ENCODE measurements at regions not wholly inside any gene's neighbourhood (a gene's known extent, or its start where the extent isn't known, plus 50 kb on each side); places are given as distances from the start of the nearest gene placed in this dataset.

DNA sequence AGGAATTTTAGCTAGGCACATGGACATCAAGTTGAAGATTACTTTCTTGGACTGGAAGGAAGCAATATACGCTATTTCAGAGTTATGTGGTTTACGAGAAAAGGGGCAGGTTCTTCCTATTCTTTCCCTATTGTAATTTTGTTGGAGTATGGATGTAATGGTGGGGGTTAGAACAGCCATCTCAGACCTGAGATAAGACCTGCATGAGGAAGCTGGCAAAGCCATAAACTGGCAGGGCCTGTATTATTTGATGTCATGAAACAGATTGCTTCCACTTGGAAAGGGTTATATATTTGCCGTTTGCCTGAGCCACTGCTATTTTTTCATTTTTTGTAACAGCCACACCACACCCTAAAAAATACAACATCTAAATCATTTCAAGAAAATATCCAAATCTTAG is 220.5 kb upstream of the MAGI2 start:
- no CpG with 5 or more reads among the region's 3 CpGs for WGBS, 2 donors (ENCODE audit: extremely low coverage in 2 of 2, insufficient read length in 2 of 2, insufficient replicate concordance in 1 of 2)
- Histone ChIP-seq H2AFZ (ENCODE audit: low read length) (no peak overlapping the region), H3K4ac (ENCODE audit: low read length) (no peak overlapping the region)

DNA sequence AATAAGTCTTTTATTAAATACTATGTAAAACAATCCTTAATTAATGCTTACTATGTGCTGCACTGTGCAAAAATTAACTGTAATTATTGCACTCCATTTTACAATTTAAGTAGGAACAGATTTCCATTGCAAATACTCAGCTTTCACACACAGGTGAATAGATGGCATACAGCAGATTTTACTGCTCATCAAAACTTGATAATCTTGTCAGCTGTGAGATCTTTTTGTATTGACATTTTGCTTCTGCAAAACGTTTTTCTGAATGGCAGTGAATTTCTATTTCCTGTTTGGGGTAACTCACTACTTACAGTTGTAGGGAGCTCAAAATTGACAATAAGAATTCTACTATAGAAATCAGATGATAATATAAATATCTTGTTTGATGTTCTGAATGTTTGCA is 220.0 kb upstream of the MAGI2 start:
- Histone ChIP-seq H3K36me3 (replicated peaks in 1 of 2; ENCODE audit: control insufficient read depth in 2 of 2, insufficient read depth in 2 of 2, low read length in 2 of 2) (no peaks in the 10 kb centered on the region), H2BK15ac (ENCODE audit: low read length) (no peak overlapping the region), H3K4me2 (ENCODE audit: insufficient read depth, low read length, poor library complexity, severe bottlenecking) (no peak overlapping the region), H3K18ac (ENCODE audit: low read length) (no peak overlapping the region), H3K4me1 (ENCODE audit: control insufficient read depth in 2 of 2, insufficient read depth in 1 of 2, low read depth in 1 of 2, low read length in 2 of 2) (no peaks in the 10 kb centered on the region), H3K4ac (ENCODE audit: low read length) (no peak overlapping the region), H2BK5ac (ENCODE audit: low read length) (no peak overlapping the region), H2BK12ac (ENCODE audit: low read length) (no peak overlapping the region), H3K4me3 (ENCODE audit: low read length in 2 of 2) (no peak overlapping the region), H3K9me3 (replicated peaks in 1 of 2; ENCODE audit: control insufficient read depth in 2 of 2, insufficient read depth in 1 of 2, low read depth in 1 of 2, low read length in 2 of 2) (peaks cover 0 to 3% of the 10 kb centered on the region in 2 donors), H4K91ac (ENCODE audit: low read depth, low read length, poor library complexity) (no peak overlapping the region), H2AFZ (ENCODE audit: low read length) (no peak overlapping the region), H2AK5ac (ENCODE audit: low read depth, low read length) (no peak overlapping the region), H4K8ac (ENCODE audit: low read depth, low read length) (no peak overlapping the region), H3K9ac (ENCODE audit: low read depth, low read length, poor library complexity) (no peak overlapping the region), H2BK120ac (ENCODE audit: low read depth, low read length) (no peak overlapping the region), H3K14ac (ENCODE audit: low read length) (no peak overlapping the region), H3K23ac (ENCODE audit: low read depth, low read length, poor library complexity) (no peak overlapping the region), H3K27ac (replicated peaks; ENCODE audit: low read length) (no peak overlapping the region), H3K79me1 (ENCODE audit: low read depth, low read length) (no peaks in the 10 kb centered on the region), H3K27me3 (ENCODE audit: control insufficient read depth in 3 of 3, insufficient read depth in 3 of 3, low read depth in 1 of 3, low read length in 3 of 3) (no peaks in the 10 kb centered on the region)
- no peak for DNase-seq (ENCODE audit: low spot score)
- WGBS, 2 donors (ENCODE audit: extremely low coverage in 2 of 2, insufficient read length in 2 of 2, insufficient replicate concordance in 1 of 2): no CpG with 5 or more reads among the region's 1 CpG

More for the DNA sequence above, 220.5 kb upstream of the MAGI2 start:
- Histone ChIP-seq H2BK12ac (ENCODE audit: low read length) (no peak overlapping the region), H3K4me2 (ENCODE audit: insufficient read depth, low read length, poor library complexity, severe bottlenecking) (no peak overlapping the region), H4K91ac (ENCODE audit: low read depth, low read length, poor library complexity) (no peak overlapping the region), H3K79me1 (ENCODE audit: low read depth, low read length) (no peaks in the 10 kb centered on the region), H3K27me3 (ENCODE audit: control insufficient read depth in 3 of 3, insufficient read depth in 3 of 3, low read depth in 1 of 3, low read length in 3 of 3) (no peaks in the 10 kb centered on the region), H3K9ac (ENCODE audit: low read depth, low read length, poor library complexity) (no peak overlapping the region), H3K23ac (ENCODE audit: low read depth, low read length, poor library complexity) (no peak overlapping the region), H2BK15ac (ENCODE audit: low read length) (no peak overlapping the region), H3K36me3 (replicated peaks in 1 of 2; ENCODE audit: control insufficient read depth in 2 of 2, insufficient read depth in 2 of 2, low read length in 2 of 2) (no peaks in the 10 kb centered on the region), H2AK5ac (ENCODE audit: low read depth, low read length) (no peak overlapping the region), H3K4me3 (ENCODE audit: low read length in 2 of 2) (no peak overlapping the region), H2BK5ac (ENCODE audit: low read length) (no peak overlapping the region), H3K4me1 (ENCODE audit: control insufficient read depth in 2 of 2, insufficient read depth in 1 of 2, low read depth in 1 of 2, low read length in 2 of 2) (no peaks in the 10 kb centered on the region), H3K27ac (replicated peaks; ENCODE audit: low read length) (no peak overlapping the region), H2BK120ac (ENCODE audit: low read depth, low read length) (no peak overlapping the region), H4K8ac (ENCODE audit: low read depth, low read length) (no peak overlapping the region), H3K18ac (ENCODE audit: low read length) (no peak overlapping the region), H3K14ac (ENCODE audit: low read length) (no peak overlapping the region), H3K9me3 (replicated peaks in 1 of 2; ENCODE audit: control insufficient read depth in 2 of 2, insufficient read depth in 1 of 2, low read depth in 1 of 2, low read length in 2 of 2) (peaks cover 0 to 3% of the 10 kb centered on the region in 2 donors)
- DNase-seq (ENCODE audit: low spot score): no peak

DNA sequence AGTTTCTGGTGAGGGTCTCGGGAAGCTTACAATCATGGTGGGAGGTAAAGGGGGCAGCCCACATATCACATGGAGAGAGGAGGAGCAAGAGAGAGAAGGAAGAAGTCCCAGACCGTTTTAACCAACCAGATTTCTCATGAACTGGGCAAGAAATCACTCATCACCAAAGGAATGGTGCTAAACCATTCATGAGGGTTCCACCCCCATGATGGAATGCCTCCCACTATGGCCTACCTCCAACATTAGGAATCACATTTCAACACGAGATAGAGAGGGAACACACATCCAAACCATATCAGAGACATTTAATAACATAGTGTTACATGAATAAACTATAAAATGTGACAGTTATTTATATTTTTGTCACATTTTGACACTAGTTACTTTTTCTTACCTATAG is 214.8 kb upstream of the MAGI2 start:
- H3K14ac ChIP-seq (ENCODE audit: low read length): no peak overlapping the region
- no peak overlapping the region for H2BK120ac ChIP-seq (ENCODE audit: low read depth, low read length)
- no peak overlapping the region for H3K4me3 ChIP-seq (ENCODE audit: low read length in 2 of 2)
- no peak overlapping the region for H3K9ac ChIP-seq (ENCODE audit: low read depth, low read length, poor library complexity)
- H3K79me1 ChIP-seq (ENCODE audit: low read depth, low read length): no peaks in the 10 kb centered on the region
- H3K4me1 ChIP-seq (ENCODE audit: control insufficient read depth in 2 of 2, insufficient read depth in 1 of 2, low read depth in 1 of 2, low read length in 2 of 2): no peaks in the 10 kb centered on the region
- H4K8ac ChIP-seq (ENCODE audit: low read depth, low read length): no peak overlapping the region
- H3K18ac ChIP-seq (ENCODE audit: low read length): no peak overlapping the region
- H3K4ac ChIP-seq (ENCODE audit: low read length): no peak overlapping the region
- WGBS, 2 donors (ENCODE audit: extremely low coverage in 2 of 2, insufficient read length in 2 of 2, insufficient replicate concordance in 1 of 2): no CpG with 5 or more reads among the region's 3 CpGs
- no peak overlapping the region for H3K4me2 ChIP-seq (ENCODE audit: insufficient read depth, low read length, poor library complexity, severe bottlenecking)
- no peak overlapping the region for H3K27ac ChIP-seq (replicated peaks; ENCODE audit: low read length)
- H2AK5ac ChIP-seq (ENCODE audit: low read depth, low read length): no peak overlapping the region
- no peaks in the 10 kb centered on the region for H3K36me3 ChIP-seq (replicated peaks in 1 of 2; ENCODE audit: control insufficient read depth in 2 of 2, insufficient read depth in 2 of 2, low read length in 2 of 2)
- no peak overlapping the region for H2BK12ac ChIP-seq (ENCODE audit: low read length)
- H2AFZ ChIP-seq (ENCODE audit: low read length): no peak overlapping the region
- no peaks in the 10 kb centered on the region for H3K27me3 ChIP-seq (ENCODE audit: control insufficient read depth in 3 of 3, insufficient read depth in 3 of 3, low read depth in 1 of 3, low read length in 3 of 3)
- no peak overlapping the region for H4K91ac ChIP-seq (ENCODE audit: low read depth, low read length, poor library complexity)
- H3K23ac ChIP-seq (ENCODE audit: low read depth, low read length, poor library complexity): no peak overlapping the region
- no peak for DNase-seq (ENCODE audit: low spot score)
- H3K9me3 ChIP-seq (replicated peaks in 1 of 2; ENCODE audit: control insufficient read depth in 2 of 2, insufficient read depth in 1 of 2, low read depth in 1 of 2, low read length in 2 of 2): peaks cover 0 to 3% of the 10 kb centered on the region in 2 donors
- no peak overlapping the region for H2BK5ac ChIP-seq (ENCODE audit: low read length)
- H2BK15ac ChIP-seq (ENCODE audit: low read length): no peak overlapping the region

DNA sequence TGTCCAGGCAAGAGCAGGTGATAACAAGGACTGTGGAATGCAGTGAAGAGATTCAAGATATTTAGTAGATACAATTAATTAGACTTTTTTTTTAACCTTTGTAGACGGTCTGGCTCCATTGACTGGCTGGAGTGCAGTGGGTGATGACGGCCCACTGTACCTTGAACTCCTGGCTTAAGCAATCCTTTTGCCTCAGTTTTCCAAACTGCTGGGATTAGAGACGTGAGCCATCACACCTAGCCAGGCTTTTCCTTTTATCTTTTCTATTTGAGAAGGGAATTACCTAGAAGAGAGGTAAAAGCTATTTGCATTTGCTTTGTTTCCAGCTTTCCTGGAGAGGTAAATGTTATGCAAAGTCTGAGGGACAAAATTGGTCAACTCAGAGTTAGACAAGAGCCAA is 213.0 kb upstream of the MAGI2 start:
- Histone ChIP-seq H2BK12ac (ENCODE audit: low read length) (no peak overlapping the region), H4K91ac (ENCODE audit: low read depth, low read length, poor library complexity) (no peak overlapping the region), H3K9me3 (replicated peaks in 1 of 2; ENCODE audit: control insufficient read depth in 2 of 2, insufficient read depth in 1 of 2, low read depth in 1 of 2, low read length in 2 of 2) (peaks cover 0 to 3% of the 10 kb centered on the region in 2 donors), H3K23ac (ENCODE audit: low read depth, low read length, poor library complexity) (no peak overlapping the region), H2BK15ac (ENCODE audit: low read length) (no peak overlapping the region), H3K9ac (ENCODE audit: low read depth, low read length, poor library complexity) (no peak overlapping the region), H3K18ac (ENCODE audit: low read length) (no peak overlapping the region), H3K36me3 (replicated peaks in 1 of 2; ENCODE audit: control insufficient read depth in 2 of 2, insufficient read depth in 2 of 2, low read length in 2 of 2) (no peaks in the 10 kb centered on the region), H2AK5ac (ENCODE audit: low read depth, low read length) (no peak overlapping the region), H3K4me1 (ENCODE audit: control insufficient read depth in 2 of 2, insufficient read depth in 1 of 2, low read depth in 1 of 2, low read length in 2 of 2) (no peaks in the 10 kb centered on the region), H3K14ac (ENCODE audit: low read length) (no peak overlapping the region), H3K4me2 (ENCODE audit: insufficient read depth, low read length, poor library complexity, severe bottlenecking) (no peak overlapping the region), H2BK120ac (ENCODE audit: low read depth, low read length) (no peak overlapping the region), H3K4me3 (ENCODE audit: low read length in 2 of 2) (no peak overlapping the region), H3K27ac (replicated peaks; ENCODE audit: low read length) (no peak overlapping the region), H3K79me1 (ENCODE audit: low read depth, low read length) (no peaks in the 10 kb centered on the region), H2BK5ac (ENCODE audit: low read length) (no peak overlapping the region), H3K4ac (ENCODE audit: low read length) (no peak overlapping the region), H4K8ac (ENCODE audit: low read depth, low read length) (no peak overlapping the region), H3K27me3 (ENCODE audit: control insufficient read depth in 3 of 3, insufficient read depth in 3 of 3, low read depth in 1 of 3, low read length in 3 of 3) (no peaks in the 10 kb centered on the region), H2AFZ (ENCODE audit: low read length) (no peak overlapping the region)
- no CpG with 5 or more reads among the region's 3 CpGs for WGBS, 2 donors (ENCODE audit: extremely low coverage in 2 of 2, insufficient read length in 2 of 2, insufficient replicate concordance in 1 of 2)
- no peak for DNase-seq (ENCODE audit: low spot score)
